ENCODE measurements at regions not wholly inside any gene's neighbourhood (a gene's known extent, or its start where the extent isn't known, plus 50 kb on each side); places are given as distances from the start of the nearest gene placed in this dataset.

- no peak for TF ChIP-seq CTCF (IDR thresholded peaks at IDR 0.05; ENCODE audit: unreplicated experiment)
- H3K36me3 Mint-ChIP-seq = no peaks in the 10 kb centered on the region
- peaks cover 6% of the 10 kb centered on the region for H3K9me3 Mint-ChIP-seq
- no peak overlapping the region for H3K27ac Mint-ChIP-seq
- H3K4me1 Mint-ChIP-seq = peaks cover 3% of the 10 kb centered on the region
- no peak for DNase-seq (ENCODE audit: low spot score in 2 of 2, unreplicated experiment in 2 of 2)
- no peak overlapping the region for H3K4me3 Mint-ChIP-seq
- no peaks in the 10 kb centered on the region for H3K27me3 Mint-ChIP-seq (ENCODE audit: low read depth)
Measured at GRCh38 chr7:85821926-85822325, 635.1 kb upstream of the SEMA3D start.

- Mint-ChIP-seq H3K27me3 (ENCODE audit: low read depth) (no peaks in the 10 kb centered on the region), H3K4me3 (no peak overlapping the region), H3K27ac (no peak overlapping the region), H3K36me3 (no peaks in the 10 kb centered on the region), H3K9me3 (peaks cover 6% of the 10 kb centered on the region), H3K4me1 (peaks cover 3% of the 10 kb centered on the region)
- no peak for TF ChIP-seq CTCF (IDR thresholded peaks at IDR 0.05; ENCODE audit: unreplicated experiment)
- DNase-seq (ENCODE audit: low spot score in 2 of 2, unreplicated experiment in 2 of 2) = no peak
Measured at GRCh38 chr7:85820702-85821443, 634.0 kb upstream of the SEMA3D start.

GRCh38 chr7:85815526-85815925 lies 628.7 kb upstream of the SEMA3D start:
- TF ChIP-seq CTCF (IDR thresholded peaks at IDR 0.05; ENCODE audit: unreplicated experiment) = no peak
- Mint-ChIP-seq H3K27me3 (ENCODE audit: low read depth) (no peaks in the 10 kb centered on the region), H3K27ac (no peak overlapping the region), H3K4me3 (no peak overlapping the region), H3K4me1 (no peaks in the 10 kb centered on the region), H3K36me3 (no peaks in the 10 kb centered on the region), H3K9me3 (peaks cover 6% of the 10 kb centered on the region)
- DNase-seq (ENCODE audit: low spot score in 2 of 2, unreplicated experiment in 2 of 2) = no peak

GRCh38 chr7:85806321-85806720 lies 619.5 kb upstream of the SEMA3D start:
- peaks cover 4% of the 10 kb centered on the region for H3K4me1 Mint-ChIP-seq
- no peaks in the 10 kb centered on the region for H3K27me3 Mint-ChIP-seq (ENCODE audit: low read depth)
- no peaks in the 10 kb centered on the region for H3K36me3 Mint-ChIP-seq
- H3K4me3 Mint-ChIP-seq = no peak overlapping the region
- TF ChIP-seq CTCF (IDR thresholded peaks at IDR 0.05; ENCODE audit: unreplicated experiment) = no peak
- no peaks in the 10 kb centered on the region for H3K9me3 Mint-ChIP-seq
- DNase-seq (ENCODE audit: low spot score in 2 of 2, unreplicated experiment in 2 of 2) = no peak
- no peak overlapping the region for H3K27ac Mint-ChIP-seq

- Mint-ChIP-seq H3K36me3 (no peaks in the 10 kb centered on the region), H3K4me3 (no peak overlapping the region), H3K4me1 (peaks cover 4% of the 10 kb centered on the region), H3K27me3 (ENCODE audit: low read depth) (no peaks in the 10 kb centered on the region), H3K27ac (no peak overlapping the region), H3K9me3 (no peaks in the 10 kb centered on the region)
- TF ChIP-seq CTCF (IDR thresholded peaks at IDR 0.05; ENCODE audit: unreplicated experiment) = no peak
- no peak for DNase-seq (ENCODE audit: low spot score in 2 of 2, unreplicated experiment in 2 of 2)
Measured at GRCh38 chr7:85805656-85806055, 618.8 kb upstream of the SEMA3D start.
